Ovary (tissue), 7 donors: ENCODE measurements at regions not wholly inside any gene's neighbourhood (a gene's known extent, or its start where the extent isn't known, plus 50 kb on each side); places are given as distances from the start of the nearest gene placed in this dataset.

Experiments used
- DNase-seq, 5 donors: peaks; one replicate each; pipeline ENCODE4 v3.0.0-alpha.2; 2019 to 2020
- H3K27ac ChIP-seq, 2 donors: fragments of 200-600 bp; one replicate each; pipeline versions ENCODE4 v1.5.1 to v1.8.0; 2019 to 2022
- H3K27me3 ChIP-seq: fragments of 200-600 bp; one replicate; pipeline ENCODE4 v1.8.0; 2022
- H3K36me3 ChIP-seq: fragments of 200-600 bp; sonication (generic); one replicate; pipeline ENCODE4 v1.5.1; 2019
- H3K4me1 ChIP-seq: one replicate; pipeline ENCODE4 v1.8.1; 2013; ENCODE audit warnings: mild to moderate bottlenecking, moderate library complexity; ENCODE audit not compliant: insufficient read depth
- H3K4me3 ChIP-seq: fragments of 200-600 bp; sonication (generic); one replicate; pipeline ENCODE4 v1.5.1; 2017
- H3K9me3 ChIP-seq, 2 donors: fragments of 200-600 bp in 1 of 2; sonication (generic) in 1 of 2; one replicate each; pipeline versions ENCODE4 v1.5.1 to v1.8.1; 2013 to 2019; ENCODE audit warnings: mild to moderate bottlenecking in 1 of 2, moderate library complexity in 1 of 2
- CTCF ChIP-seq, 3 donors: fragments of 450-650 bp in 2 of 3; fragments of 200-600 bp in 1 of 3; IDR thresholded peaks; one replicate each; pipeline versions ENCODE4 v1.5.1 to v1.8.0; 2016 to 2022; ENCODE audit warnings: antibody characterized with exemption in 3 of 3, mild to moderate bottlenecking in 1 of 3
- EP300 ChIP-seq: sonication (generic); formaldehyde crosslinking; IDR thresholded peaks from one replicate; pipeline ENCODE4 v1.6.1; 2017; ENCODE audit warnings: antibody characterized with exemption
- POLR2A ChIP-seq: fragments of 450-650 bp; IDR thresholded peaks from one replicate; pipeline ENCODE4 v1.6.1; 2017; ENCODE audit warnings: antibody characterized with exemption, mild to moderate bottlenecking, moderate library complexity
- WGBS, 3 donors: extraction: QIAGEN DNeasy Blood & Tissue Kit in 1 of 3; methylation state at CpG; one replicate each; pipeline versions ENCODE4 v1.1.5 to v1.1.7; 2013 to 2017; 5-methylcytosine and 5-hydroxymethylcytosine counted together
- intact Hi-C, 4 donors: fragments of 100-400 bp; cut with DNase I; formaldehyde crosslinking; loops; one replicate each; pipeline versions ENCODE4 v1.11.0 to v1.15.1; 2022 to 2023
- donor health status: DM: no; HTN: no; CAD: no; lungs with moderate emphysema.
- donor health status: DM: no; HTN: no; CAD: no.
- donor health status: Bipolar disorder and iron deficiency.
- donor health status: DM: no; HTN: no; CAD: no.
- donor health status: DM: yes; HTN: yes; CAD: no.

DNA sequence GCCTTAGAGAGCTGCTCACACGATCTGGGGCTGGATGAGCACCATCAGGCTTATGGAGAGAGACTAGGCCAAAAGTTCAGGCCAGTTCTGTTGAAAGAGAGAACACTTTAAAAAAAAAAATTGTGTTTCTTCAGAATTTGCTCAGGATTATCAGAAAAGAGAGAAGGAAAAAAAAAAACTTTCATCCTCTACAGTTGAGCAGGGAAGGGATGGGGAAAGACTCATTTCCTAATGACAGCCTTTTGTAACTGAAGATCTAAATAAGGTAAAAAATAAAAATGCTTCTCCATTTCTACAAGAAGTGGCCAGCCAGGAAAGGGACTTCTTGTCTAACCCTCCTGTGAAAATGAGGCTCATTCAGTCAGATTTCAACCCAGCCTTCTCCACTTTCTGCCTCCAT, 134.8 kb downstream of the LY86 start:
- Histone ChIP-seq H3K27ac (peak overlapping the region; percentile 82 to 83), H3K36me3 (no peaks in the 10 kb centered on the region), H3K4me3 (no peak overlapping the region), H3K9me3 (no peaks in the 10 kb centered on the region), H3K27me3 (no peaks in the 10 kb centered on the region), H3K4me1 (peaks cover 6% of the 10 kb centered on the region)
- no peak for DNase-seq
- TF ChIP-seq EP300 (no peak), CTCF (IDR thresholded peaks at IDR 0.05) (no peak), POLR2A (no peak)
- 75 to 87% (median 77%) methylated on average over 1 of the region's 1 CpG for WGBS, 3 donors
- intact Hi-C loops: loop anchor here (2.0 to 10.0 kb wide), 4 partner anchors 361 to 521 kb away; no protein-coding TSS in a partner anchor

- Histone ChIP-seq H3K4me1 (peaks cover 6% of the 10 kb centered on the region), H3K27me3 (no peaks in the 10 kb centered on the region), H3K36me3 (no peaks in the 10 kb centered on the region), H3K9me3 (no peaks in the 10 kb centered on the region), H3K4me3 (peak overlapping the region; percentile 6), H3K27ac (peak overlapping the region; percentile 82 to 83)
- DNase-seq: peak in 4 of 5 donors; percentile 57 to 68 (median 61)
- TF ChIP-seq CTCF (IDR thresholded peaks at IDR 0.05): no peak
- TF ChIP-seq POLR2A: no peak
- TF ChIP-seq EP300: peak; percentile 17
- intact Hi-C loops: loop anchor here (2.0 to 10.0 kb wide), 4 partner anchors 361 to 521 kb away; no protein-coding TSS in a partner anchor
- 3 to 4% (median 3%) methylated on average over 16 of the region's 16 CpGs for WGBS, 3 donors
These were observed 135.5 kb downstream of the LY86 start for GRCh38 chr6:6723921-6724538.

DNA sequence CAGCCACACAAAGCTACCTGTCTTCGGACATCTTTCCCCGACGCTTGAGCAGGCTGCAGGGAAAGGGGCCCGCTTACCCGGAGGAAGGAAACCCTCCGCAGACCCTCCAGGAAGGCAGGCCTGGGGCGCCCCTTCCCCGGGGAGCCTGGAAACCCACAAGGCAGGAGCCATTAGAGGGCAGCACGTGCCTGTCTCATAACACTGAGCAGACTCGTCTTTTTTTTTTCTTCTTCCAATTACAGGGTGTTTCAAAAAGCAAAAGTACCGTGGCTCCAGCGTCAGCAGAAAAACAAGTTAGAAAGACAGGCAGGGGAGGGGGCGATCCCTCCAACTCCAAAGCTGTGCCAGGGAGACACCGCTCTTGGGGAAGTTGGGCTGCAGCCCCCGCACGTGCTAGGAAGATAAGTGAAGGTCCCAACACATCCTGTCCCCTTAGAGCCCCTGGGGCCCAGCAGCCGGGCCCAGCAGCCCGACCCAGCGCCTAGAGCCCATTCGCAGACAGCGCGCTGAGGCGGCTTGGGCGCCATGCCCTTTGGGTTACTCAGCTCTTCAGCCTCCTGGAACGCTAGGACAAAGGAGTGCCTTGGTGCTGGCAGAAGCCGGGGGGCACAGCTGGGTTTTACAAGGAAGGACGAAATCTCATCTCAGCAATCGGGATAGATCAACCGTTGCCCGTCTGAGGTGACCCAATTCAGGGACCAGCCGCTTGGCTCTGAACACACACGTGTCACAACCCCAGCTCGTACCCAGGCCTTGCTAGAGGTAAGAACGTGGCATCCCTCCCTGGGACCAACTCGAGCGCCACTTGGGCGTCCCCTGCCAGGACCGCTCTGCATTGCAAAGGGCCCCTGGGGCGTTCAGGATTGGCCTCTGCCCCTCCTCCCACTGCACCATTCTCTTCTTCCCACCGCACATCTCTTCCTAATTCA, 136.3 kb downstream of the LY86 start:
- peak overlapping the region; percentile 82 to 83 for H3K27ac ChIP-seq
- intact Hi-C loops: loop anchor here in 3 of 4 donors (5.0 to 10.0 kb wide), 3 partner anchors 360 to 520 kb away; no protein-coding TSS in a partner anchor
- no peaks in the 10 kb centered on the region for H3K36me3 ChIP-seq
- 30 to 38% (median 37%) methylated on average over 40 of the region's 40 CpGs for whole genome bisulfite sequencing, 3 donors
- TF ChIP-seq POLR2A (no peak), CTCF (IDR thresholded peaks at IDR 0.05) (peak; percentile 56 to 72 (median 59))
- DNase-seq: peak; percentile 82 to 86 (median 85)
- no peaks in the 10 kb centered on the region for H3K9me3 ChIP-seq
- H3K4me3 ChIP-seq: peak overlapping the region; percentile 34
- H3K4me1 ChIP-seq: peaks cover 6% of the 10 kb centered on the region
- no peaks in the 10 kb centered on the region for H3K27me3 ChIP-seq

DNA sequence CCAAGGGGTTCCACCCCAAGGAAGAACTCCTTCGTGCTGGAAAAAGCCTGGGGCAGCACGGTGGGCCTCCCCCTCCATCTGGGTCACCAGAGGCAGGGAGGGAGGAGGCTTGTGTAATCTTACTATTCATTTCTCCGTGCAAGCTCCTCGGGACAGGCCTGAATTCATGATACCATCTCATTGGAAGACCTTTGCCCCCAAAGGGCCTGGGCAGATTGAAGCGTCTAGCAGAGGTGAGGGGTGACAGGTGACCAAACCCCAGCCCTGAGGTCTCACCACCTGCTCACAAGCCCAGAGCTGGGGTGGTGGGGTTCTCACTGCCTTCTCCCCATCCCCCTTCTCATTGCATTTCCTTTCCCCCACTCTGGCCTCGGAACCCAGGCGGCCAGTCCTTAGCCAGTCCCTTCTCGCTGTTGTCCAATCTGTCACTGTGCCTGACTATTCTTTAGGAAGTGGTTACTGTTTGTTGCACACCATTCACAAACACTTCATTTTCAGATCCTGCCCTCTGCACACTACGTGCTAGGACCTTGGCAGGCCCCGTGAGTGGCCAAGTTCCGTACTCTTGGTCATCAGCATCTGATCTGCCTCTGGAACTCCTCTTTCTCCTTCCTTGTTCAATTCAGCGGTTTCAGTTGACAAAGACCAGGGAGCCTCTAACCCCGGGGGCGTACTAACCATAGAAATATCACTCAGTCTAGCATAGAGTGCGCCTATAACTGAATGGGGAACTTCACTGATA, 137.1 kb downstream of the LY86 start:
- Histone ChIP-seq H3K27me3 (no peaks in the 10 kb centered on the region), H3K9me3 (no peaks in the 10 kb centered on the region), H3K36me3 (no peaks in the 10 kb centered on the region), H3K4me1 (peaks cover 6% of the 10 kb centered on the region), H3K27ac (peak overlapping the region in 1 of 2 donors; percentile 82), H3K4me3 (no peak overlapping the region)
- intact Hi-C loops: loop anchor here in 2 of 4 donors (10.0 kb wide), 2 partner anchors 359 to 519 kb away; no protein-coding TSS in a partner anchor
- TF ChIP-seq EP300 (no peak), POLR2A (no peak), CTCF (IDR thresholded peaks at IDR 0.05) (no peak)
- DNase-seq: no peak
- 91 to 93% (median 92%) methylated on average over 15 of the region's 15 CpGs for WGBS, 3 donors
